Epithelial cell of esophagus (primary cell): ENCODE measurements at regions not wholly inside any gene's neighbourhood (a gene's known extent, or its start where the extent isn't known, plus 50 kb on each side); places are given as distances from the start of the nearest gene placed in this dataset.

Experiments used
- DNase-seq: peaks from one replicate; pipeline ENCODE4 v3.0.0; 2010; ENCODE audit warnings: low read depth
- H3K4me3 ChIP-seq: 2 replicates; pipeline ENCODE4 v1.5.1; 2011; ENCODE audit warnings: mild to moderate bottlenecking, low read length, control low read depth
- CTCF ChIP-seq: IDR thresholded peaks from 2 replicates; pipeline ENCODE4 v1.5.1; 2011; ENCODE audit warnings: low read depth, mild to moderate bottlenecking, low read length, control low read depth, inconsistent platforms; ENCODE audit not compliant: insufficient read depth; ENCODE audit errors: missing control alignments

GRCh38 chr5:125137535-125137934, 391.1 kb upstream of the ZNF608 start:
- DNase-seq = peak; percentile 3

GRCh38 chr5:125138266-125138665, 391.8 kb upstream of the ZNF608 start:
- no peak for DNase-seq
- H3K4me3 ChIP-seq = no peak overlapping the region
- no peak for TF ChIP-seq CTCF

More at GRCh38 chr5:125137535-125137934, 391.1 kb upstream of the ZNF608 start:
- no peak for TF ChIP-seq CTCF
- no peak overlapping the region for H3K4me3 ChIP-seq

- no peak for TF ChIP-seq CTCF
- H3K4me3 ChIP-seq = no peak overlapping the region
These were observed 393.2 kb upstream of the ZNF608 start for GRCh38 chr5:125139590-125139989.

GRCh38 chr5:125140220-125140619, 393.8 kb upstream of the ZNF608 start:
- no peak for TF ChIP-seq CTCF
- H3K4me3 ChIP-seq = no peak overlapping the region
- no peak for DNase-seq

More at GRCh38 chr5:125139590-125139989, 393.2 kb upstream of the ZNF608 start:
- DNase-seq = no peak

GRCh38 chr5:125140855-125141254, 394.4 kb upstream of the ZNF608 start:
- no peak overlapping the region for H3K4me3 ChIP-seq
- TF ChIP-seq CTCF = no peak
- DNase-seq = peak; percentile 3

- no peak overlapping the region for H3K4me3 ChIP-seq
- DNase-seq = peak; percentile 32
- no peak for TF ChIP-seq CTCF
These were observed 396.0 kb upstream of the ZNF608 start for GRCh38 chr5:125142458-125142857.

- no peak for DNase-seq
- no peak for TF ChIP-seq CTCF
These were observed 396.6 kb upstream of the ZNF608 start for GRCh38 chr5:125143011-125143410.

More at GRCh38 chr5:125143011-125143410, 396.6 kb upstream of the ZNF608 start:
- no peak overlapping the region for H3K4me3 ChIP-seq
